GM18867 (cell line): ENCODE measurements at regions not wholly inside any gene's neighbourhood (a gene's known extent, or its start where the extent isn't known, plus 50 kb on each side); places are given as distances from the start of the nearest gene placed in this dataset.

Source experiments
- ATAC-seq: cut with Tn5 transposase; IDR thresholded peaks from one replicate; pipeline ENCODE4 v1.9.1; 2021; ENCODE audit warnings: mild to moderate bottlenecking, moderate library complexity; ENCODE audit not compliant: unreplicated experiment

GRCh38 chr20:22257912-22258311, 326.5 kb downstream of the FOXA2 start:
- no peak for ATAC-seq

- ATAC-seq, result no peak
Observed at GRCh38 chr20:22248051-22248667, 336.2 kb downstream of the FOXA2 start.

- ATAC-seq, result no peak
Observed at GRCh38 chr20:22245139-22245538, 339.2 kb downstream of the FOXA2 start.

GRCh38 chr20:22243067-22243466, 341.3 kb downstream of the FOXA2 start:
- ATAC-seq, result no peak

GRCh38 chr20:22241609-22242008, 342.8 kb downstream of the FOXA2 start:
- ATAC-seq, result no peak

GRCh38 chr20:22232923-22233322, 351.4 kb downstream of the FOXA2 start:
- ATAC-seq, result no peak

- no peak for ATAC-seq
Observed at GRCh38 chr20:22232473-22232872, 351.9 kb downstream of the FOXA2 start.

GRCh38 chr20:22226849-22227700, 357.3 kb downstream of the FOXA2 start:
- ATAC-seq, result no peak

GRCh38 chr20:22223236-22223635, 361.1 kb downstream of the FOXA2 start:
- no peak for ATAC-seq

GRCh38 chr20:22217712-22218352, 366.5 kb downstream of the FOXA2 start:
- ATAC-seq, result no peak

GRCh38 chr20:22216984-22217383, 367.4 kb downstream of the FOXA2 start:
- ATAC-seq, result no peak

GRCh38 chr20:22214296-22214695, 370.1 kb downstream of the FOXA2 start:
- ATAC-seq, result no peak

- no peak for ATAC-seq
Observed at GRCh38 chr20:22213271-22213670, 371.1 kb downstream of the FOXA2 start.

GRCh38 chr20:22207280-22207679, 377.1 kb downstream of the FOXA2 start:
- no peak for ATAC-seq

- ATAC-seq, result no peak
Observed at GRCh38 chr20:22204801-22205200, 379.6 kb downstream of the FOXA2 start.

- no peak for ATAC-seq
Observed at GRCh38 chr20:22182148-22182547, 402.2 kb downstream of the FOXA2 start.

- ATAC-seq, result no peak
Observed at GRCh38 chr20:22180244-22180643, 404.1 kb downstream of the FOXA2 start.

- ATAC-seq, result no peak
Observed at GRCh38 chr20:22160101-22160652, 424.2 kb downstream of the FOXA2 start.

- no peak for ATAC-seq
Observed at GRCh38 chr20:22159276-22159675, 425.1 kb downstream of the FOXA2 start.

- ATAC-seq, result no peak
Observed at GRCh38 chr20:22127587-22127986, 422.1 kb downstream of the PAX1 start.

GRCh38 chr20:22106308-22106938, 401.0 kb downstream of the PAX1 start:
- no peak for ATAC-seq
